HCT116 (cell line): ENCODE measurements at regions not wholly inside any gene's neighbourhood (a gene's known extent, or its start where the extent isn't known, plus 50 kb on each side); places are given as distances from the start of the nearest gene placed in this dataset.

Experiments used
- ATAC-seq: fragments of 200-7000 bp; cut with Tn5 transposase; 2 replicates; pipeline ENCODE4 v1.9.1; 2020; ENCODE audit warnings: mild to moderate bottlenecking, moderate library complexity
- BruUV-seq: library from RNA; stranded (reverse); fragments of 400-500 nt; replicated peaks from 2 replicates; lab custom pipeline; 2021; lab: Mats Ljungman, UMichigan
- CTCF ChIA-PET: fragments of 300-600 bp; sonication (Branson Sonifier 250); formaldehyde crosslinking; loops from one replicate; lab custom pipeline; 2021; ENCODE audit warnings: antibody characterized with exemption; lab: Charles Lee
- POLR2A ChIA-PET: fragments of 300-600, 350-600 bp; sonication (Branson Sonifier 250); formaldehyde crosslinking; loops from one replicate; lab custom pipeline; 2021; ENCODE audit warnings: antibody characterized with exemption; lab: Charles Lee
- RAD21 ChIA-PET, 2 experiments: fragments of 300-600 bp; sonication (Branson Sonifier 250); formaldehyde crosslinking; loops; one replicate each; lab custom pipeline; 2023; ENCODE audit warnings: low total read pairs in 2 of 2; ENCODE audit not compliant: uncharacterized antibody in 2 of 2, unreplicated experiment in 2 of 2, low non-redundant PET in 1 of 2; lab: Charles Lee
- DNase-seq: peaks from one replicate; pipeline ENCODE4 v3.0.0-alpha.2; 2010; ENCODE audit warnings: low read depth, low spot score
- H2AFZ ChIP-seq: fragments of 200-600 bp; shearing (Covaris generic), sonication (generic); 2 replicates; pipeline ENCODE4 v1.6.1; 2017; ENCODE audit warnings: low read depth, mixed run types, mixed read lengths, antibody characterized with exemption, low read length; ENCODE audit not compliant: poor library complexity, severe bottlenecking
- H3K27ac ChIP-seq: 2 replicates; pipeline ENCODE4 v1.5.1; 2012; ENCODE audit warnings: low read depth, low read length
- H3K27me3 ChIP-seq: fragments of 200-600 bp; sonication (generic); 2 replicates; pipeline ENCODE4 v1.6.1; 2016; ENCODE audit warnings: mixed run types, low read length, mixed read lengths; ENCODE audit not compliant: insufficient read depth
- H3K36me3 ChIP-seq, 2 experiments: fragments of 200-500 bp in 1 of 2; fragments of 200-600 bp in 1 of 2; sonication (Bioruptor generic) in 1 of 2; sonication (generic) in 1 of 2; 2 replicates each; pipeline versions ENCODE4 v1.5.1 to v1.6.1; 2014 to 2016; ENCODE audit warnings: low read length in 2 of 2, inconsistent platforms in 1 of 2, mixed read lengths in 1 of 2, mixed run types in 1 of 2; ENCODE audit not compliant: insufficient read depth in 2 of 2, control insufficient read depth in 1 of 2
- H3K4me1 ChIP-seq, 2 experiments: fragments of 200-600 bp in 1 of 2; sonication (generic) in 1 of 2; 2 replicates each; pipeline versions ENCODE4 v1.5.1 to v1.6.1; 2012 to 2017; ENCODE audit warnings: low read length in 2 of 2, inconsistent platforms in 1 of 2, mild to moderate bottlenecking in 1 of 2, mixed read lengths in 1 of 2, mixed run types in 1 of 2, moderate library complexity in 1 of 2; ENCODE audit not compliant: insufficient read depth in 2 of 2, control insufficient read depth in 1 of 2
- H3K4me2 ChIP-seq: fragments of 200-600 bp; sonication (generic); 2 replicates; pipeline ENCODE4 v1.6.1; 2017; ENCODE audit warnings: mixed run types, low read length, mixed read lengths
- H3K4me3 ChIP-seq, 2 experiments: fragments of 200-600 bp in 1 of 2; sonication (generic) in 1 of 2; replicated peaks in 1 of 2; 2 replicates each; pipeline ENCODE4 v1.5.1; 2011 to 2016; ENCODE audit warnings: low read length in 2 of 2, control low read depth in 1 of 2, low read depth in 1 of 2, mild to moderate bottlenecking in 1 of 2, mixed read lengths in 1 of 2, mixed run types in 1 of 2
- H3K79me2 ChIP-seq: fragments of 200-600 bp; sonication (generic); 2 replicates; pipeline ENCODE4 v1.6.1; 2017; ENCODE audit warnings: mild to moderate bottlenecking, mixed run types, low read length, moderate library complexity, mixed read lengths; ENCODE audit not compliant: insufficient read depth
- H3K9ac ChIP-seq: fragments of 200-600 bp; sonication (generic); 2 replicates; pipeline ENCODE4 v1.6.1; 2016; ENCODE audit warnings: low read length, mixed read lengths
- H3K9me2 ChIP-seq: fragments of 200-600 bp; sonication (generic), shearing (Covaris generic); 2 replicates; pipeline ENCODE4 v1.6.1; 2017; ENCODE audit warnings: mixed run types, mild to moderate bottlenecking, moderate library complexity; ENCODE audit not compliant: insufficient read depth
- H3K9me3 ChIP-seq, 2 experiments: fragments of 200-500 bp in 1 of 2; fragments of 200-600 bp in 1 of 2; sonication (Bioruptor generic) in 1 of 2; sonication (generic) in 1 of 2; 2 replicates each; pipeline ENCODE4 v1.6.1; 2014 to 2017; ENCODE audit warnings: low read length in 2 of 2, mixed read lengths in 2 of 2, inconsistent platforms in 1 of 2, low read depth in 1 of 2, mild to moderate bottlenecking in 1 of 2, mixed run types in 1 of 2, moderate library complexity in 1 of 2; ENCODE audit not compliant: control insufficient read depth in 1 of 2, insufficient read depth in 1 of 2
- H4K20me1 ChIP-seq: fragments of 200-600 bp; sonication (generic), shearing (Covaris generic); 2 replicates; pipeline ENCODE4 v1.6.1; 2017; ENCODE audit warnings: mixed run types, mild to moderate bottlenecking, moderate library complexity; ENCODE audit not compliant: insufficient read depth
- ATF3 ChIP-seq: IDR thresholded peaks from 2 replicates; pipeline ENCODE4 v1.6.1; 2012
- CEBPB ChIP-seq: IDR thresholded peaks from 2 replicates; pipeline ENCODE4 v1.6.1; 2012; ENCODE audit warnings: low read depth
- CTCF ChIP-seq, 3 experiments: fragments of 200-600 bp in 1 of 3; sonication (generic) in 1 of 3; IDR thresholded peaks in 2 of 3; conservative IDR thresholded peaks in 1 of 3; 2 replicates each; pipeline ENCODE4 v1.5.1; 2012 to 2017; ENCODE audit warnings: low read depth in 2 of 3, low read length in 2 of 3, antibody characterized with exemption in 1 of 3, borderline replicate concordance in 1 of 3, control low read depth in 1 of 3, mild to moderate bottlenecking in 1 of 3, mixed read lengths in 1 of 3, mixed run types in 1 of 3, moderate library complexity in 1 of 3; ENCODE audit not compliant: insufficient read depth in 1 of 3
- EZH2 ChIP-seq: fragments of 200-600 bp; sonication (generic); IDR thresholded peaks from 2 replicates; pipeline ENCODE4 v1.6.1; 2017; ENCODE audit warnings: antibody characterized with exemption, mixed run types
- MAX ChIP-seq: IDR thresholded peaks from 2 replicates; pipeline ENCODE4 v1.6.1; 2012
- RAD21 ChIP-seq: IDR thresholded peaks from 2 replicates; pipeline ENCODE4 v1.6.1; 2012; ENCODE audit warnings: low read depth, mild to moderate bottlenecking
- SIN3A ChIP-seq: IDR thresholded peaks from 2 replicates; pipeline ENCODE4 v1.6.1; 2012; ENCODE audit warnings: low read depth
- SP1 ChIP-seq: IDR thresholded peaks from 2 replicates; pipeline ENCODE4 v1.6.1; 2012; ENCODE audit warnings: low read depth
- SRF ChIP-seq: IDR thresholded peaks from 2 replicates; pipeline ENCODE4 v1.6.1; 2012; ENCODE audit warnings: low read depth
- TCF7L2 ChIP-seq: IDR thresholded peaks from 2 replicates; pipeline ENCODE4 v1.7.0; 2011; ENCODE audit warnings: borderline replicate concordance, inconsistent platforms; ENCODE audit not compliant: insufficient read depth, insufficient read length; ENCODE audit errors: extremely low read depth
- YY1 ChIP-seq: IDR thresholded peaks from 2 replicates; pipeline ENCODE4 v1.6.1; 2011; ENCODE audit warnings: low read length, low read depth, moderate library complexity, mild to moderate bottlenecking; ENCODE audit not compliant: insufficient replicate concordance; ENCODE audit errors: extremely low read depth
- ZBTB33 ChIP-seq: IDR thresholded peaks from 2 replicates; pipeline ENCODE4 v1.6.1; 2011; ENCODE audit warnings: mild to moderate bottlenecking, low read length, moderate library complexity; ENCODE audit not compliant: insufficient replicate concordance; ENCODE audit errors: extremely low read depth
- ZNF274 ChIP-seq: fragments of 200-500 bp; sonication (Bioruptor generic); IDR thresholded peaks from 2 replicates; pipeline ENCODE4 v1.6.1; 2014; ENCODE audit warnings: mild to moderate bottlenecking, low read depth, low read length, inconsistent platforms
- intact Hi-C: fragments of 100-400 bp; cut with micrococcal nuclease; formaldehyde crosslinking; loops from 2 replicates; pipeline ENCODE4 v1.10.0; 2022

- CTCF ChIA-PET = no interaction called here
- intact Hi-C loops = no loop called here
- H3K4me2 ChIP-seq = no peak overlapping the region
- no peak overlapping the region for H3K4me3 ChIP-seq
- H4K20me1 ChIP-seq = no peaks in the 10 kb centered on the region
- DNase-seq (no peak), ATAC-seq (no peak)
- H3K9ac ChIP-seq = no peak overlapping the region
- BruUV-seq = no TSS peak
- H3K27me3 ChIP-seq = no peaks in the 10 kb centered on the region
- TF ChIP-seq ATF3 (no peak), MAX (no peak), YY1 (no peak)
- no peaks in the 10 kb centered on the region for H3K79me2 ChIP-seq
- POLR2A ChIA-PET = no interaction called here
- no peaks in the 10 kb centered on the region for H3K9me2 ChIP-seq
- no peak overlapping the region for H2AFZ ChIP-seq
- RAD21 ChIA-PET = no interaction called here
- no peaks in the 10 kb centered on the region for H3K36me3 ChIP-seq
- H3K27ac ChIP-seq = no peak overlapping the region
- H3K9me3 ChIP-seq = no peaks in the 10 kb centered on the region
- no peaks in the 10 kb centered on the region for H3K4me1 ChIP-seq
Observed at GRCh38 chr2:238557936-238558335, 131.2 kb downstream of the ASB1 start.

GRCh38 chr2:238558456-238559099 is 131.9 kb downstream of the ASB1 start:
- CTCF ChIA-PET = no interaction called here
- no peaks in the 10 kb centered on the region for H3K9me3 ChIP-seq

More at GRCh38 chr2:238558456-238559099, 131.9 kb downstream of the ASB1 start:
- Histone ChIP-seq H4K20me1 (no peaks in the 10 kb centered on the region), H3K27ac (no peak overlapping the region), H3K27me3 (no peaks in the 10 kb centered on the region), H3K4me3 (no peak overlapping the region), H3K36me3 (no peaks in the 10 kb centered on the region), H3K4me1 (no peaks in the 10 kb centered on the region), H2AFZ (no peak overlapping the region), H3K4me2 (no peak overlapping the region), H3K9me2 (no peaks in the 10 kb centered on the region), H3K79me2 (no peaks in the 10 kb centered on the region), H3K9ac (no peak overlapping the region)
- DNase-seq (no peak), ATAC-seq (no peak)
- TF ChIP-seq ZNF274 (no peak), RAD21 (no peak), SRF (no peak), TCF7L2 (no peak), SP1 (no peak), ZBTB33 (no peak), CTCF (IDR thresholded peaks at IDR 0.05 in 2 of 3, conservative IDR thresholded peaks at IDR 0.05 in 1 of 3; ENCODE audit: borderline replicate concordance in 1 of 3, insufficient read depth in 1 of 3, low read depth in 2 of 3, low read length in 2 of 3) (no peak), EZH2 (no peak), SIN3A (no peak), ATF3 (no peak), CEBPB (no peak)
- intact Hi-C loops = no loop called here
- no TSS peak for BruUV-seq
- POLR2A ChIA-PET = no interaction called here
- RAD21 ChIA-PET = no interaction called here
